ENCODE measurements at regions not wholly inside any gene's neighbourhood (a gene's known extent, or its start where the extent isn't known, plus 50 kb on each side); places are given as distances from the start of the nearest gene placed in this dataset.

- 65 to 71% methylated on average over 5 of the region's 5 CpGs for WGBS, 2 donors
- no peak overlapping the region for H3K4me3 ChIP-seq (ENCODE audit: low read depth, poor library complexity, severe bottlenecking)
- no peak for TF ChIP-seq CTCF (IDR thresholded peaks at IDR 0.05)
- TF ChIP-seq POLR2A (IDR thresholded peaks at IDR 0.05), result no peak
- intact Hi-C loops (cut with DNase I; ENCODE audit: low total_unique reads), result no loop called here
- no peak for DNase-seq (ENCODE audit: low spot score in 2 of 2)
These were observed 126.7 kb downstream of the TMX3 start for GRCh38 chr18:68588169-68588568.

GRCh38 chr18:68583685-68584084 is 131.2 kb downstream of the TMX3 start:
- no peak for DNase-seq (ENCODE audit: low spot score in 2 of 2)
- no peak overlapping the region for H3K4me3 ChIP-seq (ENCODE audit: low read depth, poor library complexity, severe bottlenecking)
- intact Hi-C loops (cut with DNase I; ENCODE audit: low total_unique reads), result no loop called here
- no peak for TF ChIP-seq CTCF (IDR thresholded peaks at IDR 0.05)
- WGBS, 2 donors, result 84% methylated on average over 1 of the region's 1 CpG

- 85 to 87% methylated on average over 5 of the region's 5 CpGs for WGBS, 2 donors
- H3K4me3 ChIP-seq (ENCODE audit: low read depth, poor library complexity, severe bottlenecking), result no peak overlapping the region
- intact Hi-C loops (cut with DNase I; ENCODE audit: low total_unique reads), result no loop called here
- DNase-seq (ENCODE audit: low spot score in 2 of 2), result no peak
- TF ChIP-seq CTCF (IDR thresholded peaks at IDR 0.05) (no peak), POLR2A (IDR thresholded peaks at IDR 0.05) (no peak)
These were observed 140.6 kb downstream of the TMX3 start for GRCh38 chr18:68574311-68574710.

GRCh38 chr18:68569936-68570335 is 145.0 kb downstream of the TMX3 start:
- no peak overlapping the region for H3K4me3 ChIP-seq (ENCODE audit: low read depth, poor library complexity, severe bottlenecking)
- DNase-seq (ENCODE audit: low spot score in 2 of 2), result no peak
- WGBS, 2 donors, result 82 to 83% methylated on average over 3 of the region's 3 CpGs
- intact Hi-C loops (cut with DNase I; ENCODE audit: low total_unique reads), result no loop called here
- TF ChIP-seq CTCF (IDR thresholded peaks at IDR 0.05) (no peak), POLR2A (IDR thresholded peaks at IDR 0.05) (no peak)

- TF ChIP-seq POLR2A (IDR thresholded peaks at IDR 0.05) (no peak), CTCF (IDR thresholded peaks at IDR 0.05) (no peak)
- DNase-seq (ENCODE audit: low spot score in 2 of 2), result no peak
- H3K4me3 ChIP-seq (ENCODE audit: low read depth, poor library complexity, severe bottlenecking), result no peak overlapping the region
- intact Hi-C loops (cut with DNase I; ENCODE audit: low total_unique reads), result no loop called here
- WGBS, 2 donors, result 38% methylated on average over 4 of the region's 4 CpGs
These were observed 146.3 kb downstream of the TMX3 start for GRCh38 chr18:68568364-68569155.

GRCh38 chr18:68566991-68567390 is 147.9 kb downstream of the TMX3 start:
- DNase-seq (ENCODE audit: low spot score in 2 of 2), result no peak
- 88 to 94% methylated on average over 2 of the region's 2 CpGs for WGBS, 2 donors
- intact Hi-C loops (cut with DNase I; ENCODE audit: low total_unique reads), result no loop called here
- TF ChIP-seq POLR2A (IDR thresholded peaks at IDR 0.05) (no peak), CTCF (IDR thresholded peaks at IDR 0.05) (no peak)
- H3K4me3 ChIP-seq (ENCODE audit: low read depth, poor library complexity, severe bottlenecking), result no peak overlapping the region
